ENCODE measurements at regions not wholly inside any gene's neighbourhood (a gene's known extent, or its start where the extent isn't known, plus 50 kb on each side); places are given as distances from the start of the nearest gene placed in this dataset.
"Not testable (repeated sequence)": the region's sequence is repeated elsewhere in the genome, so short reads cannot be mapped to it uniquely, and the experiment has no call there.

- Mint-ChIP-seq H3K27ac (peak overlapping the region; percentile 91), H3K4me3 (peak overlapping the region; percentile 95), H3K4me1 (ENCODE audit: low read depth) (peaks cover 22% of the 10 kb centered on the region)
- not testable (repeated sequence) for H3K36me3 Mint-ChIP-seq (ENCODE audit: low read depth); H3K9me3 Mint-ChIP-seq; H3K27me3 Mint-ChIP-seq (ENCODE audit: insufficient read depth)
- TF ChIP-seq, protein P1, sequence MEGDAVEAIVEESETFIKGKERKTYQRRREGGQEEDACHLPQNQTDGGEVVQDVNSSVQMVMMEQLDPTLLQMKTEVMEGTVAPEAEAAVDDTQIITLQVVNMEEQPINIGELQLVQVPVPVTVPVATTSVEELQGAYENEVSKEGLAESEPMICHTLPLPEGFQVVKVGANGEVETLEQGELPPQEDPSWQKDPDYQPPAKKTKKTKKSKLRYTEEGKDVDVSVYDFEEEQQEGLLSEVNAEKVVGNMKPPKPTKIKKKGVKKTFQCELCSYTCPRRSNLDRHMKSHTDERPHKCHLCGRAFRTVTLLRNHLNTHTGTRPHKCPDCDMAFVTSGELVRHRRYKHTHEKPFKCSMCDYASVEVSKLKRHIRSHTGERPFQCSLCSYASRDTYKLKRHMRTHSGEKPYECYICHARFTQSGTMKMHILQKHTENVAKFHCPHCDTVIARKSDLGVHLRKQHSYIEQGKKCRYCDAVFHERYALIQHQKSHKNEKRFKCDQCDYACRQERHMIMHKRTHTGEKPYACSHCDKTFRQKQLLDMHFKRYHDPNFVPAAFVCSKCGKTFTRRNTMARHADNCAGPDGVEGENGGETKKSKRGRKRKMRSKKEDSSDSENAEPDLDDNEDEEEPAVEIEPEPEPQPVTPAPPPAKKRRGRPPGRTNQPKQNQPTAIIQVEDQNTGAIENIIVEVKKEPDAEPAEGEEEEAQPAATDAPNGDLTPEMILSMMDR (IDR thresholded peaks at IDR 0.05): peak; percentile 73
- DNase-seq: peak; percentile 92
Measured at GRCh38 chr20:28602403-28603217, 2654.9 kb upstream of the DEFB115 start.

- not testable (repeated sequence) for H3K27me3 Mint-ChIP-seq (ENCODE audit: insufficient read depth)
- H3K4me3 Mint-ChIP-seq: peak overlapping the region; percentile 95
Measured at GRCh38 chr20:28603218-28603577, 2654.3 kb upstream of the DEFB115 start.

GRCh38 chr20:28616354-28616753, 2641.1 kb upstream of the DEFB115 start:
- TF ChIP-seq, protein P1 (IDR thresholded peaks at IDR 0.05): no peak
- Mint-ChIP-seq H3K36me3 (ENCODE audit: low read depth) (peaks cover 17% of the 10 kb centered on the region), H3K9me3 (peaks cover 50% of the 10 kb centered on the region), H3K4me1 (ENCODE audit: low read depth) (no peaks in the 10 kb centered on the region), H3K27me3 (ENCODE audit: insufficient read depth) (no peaks in the 10 kb centered on the region; the same call in 1 of the 2 replicates), H3K4me3 (no peak overlapping the region), H3K27ac (no peak overlapping the region)
- DNase-seq: no peak

More at GRCh38 chr20:28603218-28603577, 2654.3 kb upstream of the DEFB115 start:
- Mint-ChIP-seq H3K4me1 (ENCODE audit: low read depth) (peaks cover 22% of the 10 kb centered on the region), H3K27ac (peak overlapping the region; percentile 91)
- H3K36me3 Mint-ChIP-seq (ENCODE audit: low read depth); DNase-seq; H3K9me3 Mint-ChIP-seq: not testable (repeated sequence)

DNA sequence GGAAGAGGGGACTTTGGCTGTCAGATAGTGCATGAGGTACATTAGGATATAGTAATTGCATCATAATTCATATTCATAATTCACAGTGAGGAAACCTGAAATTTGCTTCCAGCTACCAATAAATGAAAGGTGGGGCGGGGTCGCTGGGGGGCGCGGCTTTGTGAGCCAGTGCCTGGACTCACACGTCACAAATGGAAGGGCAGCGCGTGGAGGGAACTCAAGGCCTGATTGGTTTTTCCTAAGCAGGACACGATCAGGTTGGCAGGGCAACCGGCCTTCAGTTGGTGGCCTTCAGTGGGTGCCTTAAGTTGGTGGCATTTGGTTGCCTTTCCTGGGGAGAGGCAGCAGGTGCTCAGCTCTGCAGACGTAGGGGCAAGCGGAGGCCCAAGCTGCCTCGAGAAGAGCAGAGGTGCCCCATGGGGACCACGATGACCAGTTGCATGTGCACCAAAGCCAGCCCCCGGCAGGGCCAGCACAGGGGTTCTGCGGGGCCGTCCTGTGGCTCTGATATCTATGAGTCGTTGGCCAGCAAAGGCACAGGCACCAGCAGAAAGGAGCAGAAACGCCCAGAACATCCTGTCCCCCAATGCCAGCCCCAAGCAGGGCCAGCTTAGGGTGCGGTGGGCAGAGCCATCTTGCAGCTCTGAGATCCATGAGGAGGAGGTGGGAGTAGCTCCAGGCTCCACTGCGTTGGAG, 2637.4 kb upstream of the DEFB115 start:
- H3K4me1 Mint-ChIP-seq (ENCODE audit: low read depth); H3K4me3 Mint-ChIP-seq; DNase-seq; H3K27me3 Mint-ChIP-seq (ENCODE audit: insufficient read depth); H3K27ac Mint-ChIP-seq: not testable (repeated sequence)
- peaks cover 12% of the 10 kb centered on the region; the same call in 1 of the 2 replicates for H3K36me3 Mint-ChIP-seq (ENCODE audit: low read depth)
- H3K9me3 Mint-ChIP-seq: peaks cover 28% of the 10 kb centered on the region

GRCh38 chr20:28625112-28625511, 2632.4 kb upstream of the DEFB115 start:
- H3K4me1 Mint-ChIP-seq (ENCODE audit: low read depth); H3K27me3 Mint-ChIP-seq (ENCODE audit: insufficient read depth); H3K36me3 Mint-ChIP-seq (ENCODE audit: low read depth); H3K9me3 Mint-ChIP-seq; DNase-seq; H3K4me3 Mint-ChIP-seq; H3K27ac Mint-ChIP-seq: not testable (repeated sequence)
- TF ChIP-seq, protein P1 (IDR thresholded peaks at IDR 0.05): peak; percentile 62

DNA sequence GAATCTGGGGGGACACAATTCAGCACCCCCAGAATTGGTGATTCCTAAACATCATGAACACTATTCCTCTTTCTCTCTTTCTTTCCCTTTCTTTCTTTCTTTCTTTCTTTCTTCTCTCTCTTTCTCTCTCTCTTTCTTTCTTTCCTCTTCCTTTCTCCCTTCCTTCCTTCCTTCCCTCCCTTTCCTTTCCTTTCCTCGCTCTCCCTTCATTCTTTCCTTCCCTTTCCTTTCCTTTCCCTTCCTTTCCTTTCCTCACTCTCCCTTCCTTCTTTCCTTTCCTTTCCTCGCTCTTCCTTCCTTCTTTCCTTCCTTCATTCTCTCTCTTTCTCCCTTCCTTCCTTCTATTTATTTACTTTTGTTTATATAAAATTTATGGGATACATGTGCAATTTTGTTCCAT, 2616.6 kb upstream of the DEFB115 start:
- H3K9me3 Mint-ChIP-seq; H3K27ac Mint-ChIP-seq; H3K36me3 Mint-ChIP-seq (ENCODE audit: low read depth); H3K27me3 Mint-ChIP-seq (ENCODE audit: insufficient read depth); H3K4me3 Mint-ChIP-seq; DNase-seq; H3K4me1 Mint-ChIP-seq (ENCODE audit: low read depth): not testable (repeated sequence)
